ENCODE measurements at regions not wholly inside any gene's neighbourhood (a gene's known extent, or its start where the extent isn't known, plus 50 kb on each side); places are given as distances from the start of the nearest gene placed in this dataset.

DNA sequence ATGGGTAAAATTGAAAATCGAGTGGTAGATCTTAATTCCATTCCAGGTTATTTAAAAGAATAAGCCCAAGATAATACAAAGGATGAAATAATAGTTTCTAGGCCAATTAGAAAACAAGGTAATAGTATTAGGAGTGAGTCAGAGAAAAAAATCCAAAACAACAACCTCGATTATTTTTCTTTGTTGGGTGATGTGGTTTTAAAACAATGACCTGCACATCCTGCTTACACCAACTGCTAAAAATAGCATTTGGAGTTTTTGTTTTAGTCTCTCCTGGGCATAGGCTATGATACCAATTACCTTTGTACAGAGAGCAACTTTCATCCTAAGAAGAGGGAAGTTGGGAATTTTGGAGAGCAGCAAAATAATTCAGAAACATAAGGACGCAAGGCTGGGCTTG, 101.7 kb upstream of the MYO10 start:
- Mint-ChIP-seq H3K27me3 (ENCODE audit: unreplicated experiment) (no peaks in the 10 kb centered on the region), H3K9me3 (ENCODE audit: unreplicated experiment) (no peaks in the 10 kb centered on the region), H3K36me3 (ENCODE audit: low read depth, unreplicated experiment) (no peaks in the 10 kb centered on the region), H3K4me1 (ENCODE audit: unreplicated experiment) (peaks cover 11% of the 10 kb centered on the region), H3K27ac (ENCODE audit: unreplicated experiment) (peak overlapping the region; percentile 82), H3K4me3 (ENCODE audit: unreplicated experiment) (no peak overlapping the region)
- TF ChIP-seq, protein P1, sequence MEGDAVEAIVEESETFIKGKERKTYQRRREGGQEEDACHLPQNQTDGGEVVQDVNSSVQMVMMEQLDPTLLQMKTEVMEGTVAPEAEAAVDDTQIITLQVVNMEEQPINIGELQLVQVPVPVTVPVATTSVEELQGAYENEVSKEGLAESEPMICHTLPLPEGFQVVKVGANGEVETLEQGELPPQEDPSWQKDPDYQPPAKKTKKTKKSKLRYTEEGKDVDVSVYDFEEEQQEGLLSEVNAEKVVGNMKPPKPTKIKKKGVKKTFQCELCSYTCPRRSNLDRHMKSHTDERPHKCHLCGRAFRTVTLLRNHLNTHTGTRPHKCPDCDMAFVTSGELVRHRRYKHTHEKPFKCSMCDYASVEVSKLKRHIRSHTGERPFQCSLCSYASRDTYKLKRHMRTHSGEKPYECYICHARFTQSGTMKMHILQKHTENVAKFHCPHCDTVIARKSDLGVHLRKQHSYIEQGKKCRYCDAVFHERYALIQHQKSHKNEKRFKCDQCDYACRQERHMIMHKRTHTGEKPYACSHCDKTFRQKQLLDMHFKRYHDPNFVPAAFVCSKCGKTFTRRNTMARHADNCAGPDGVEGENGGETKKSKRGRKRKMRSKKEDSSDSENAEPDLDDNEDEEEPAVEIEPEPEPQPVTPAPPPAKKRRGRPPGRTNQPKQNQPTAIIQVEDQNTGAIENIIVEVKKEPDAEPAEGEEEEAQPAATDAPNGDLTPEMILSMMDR (IDR thresholded peaks at IDR 0.05; ENCODE audit: unreplicated experiment): no peak
- no peak for DNase-seq (ENCODE audit: low spot score)

DNA sequence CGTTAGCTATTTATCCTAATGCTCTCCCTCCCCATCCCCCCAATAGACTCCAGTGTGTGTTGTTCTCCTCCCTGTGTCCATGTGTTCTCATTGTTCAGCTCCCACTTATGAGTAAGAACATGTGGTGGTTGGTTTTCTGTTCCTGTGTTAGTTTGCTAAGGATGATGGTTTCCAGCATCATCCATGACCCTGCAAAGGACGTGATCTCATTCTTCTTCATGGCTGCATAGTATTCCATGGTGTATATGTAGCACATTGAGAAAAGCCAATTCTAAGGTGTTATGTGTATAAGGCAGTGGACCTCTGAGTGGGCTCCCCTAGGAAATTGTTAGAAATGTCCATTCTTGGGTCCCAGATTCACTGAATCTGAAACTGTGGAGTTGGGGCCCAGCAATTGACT, 103.1 kb upstream of the MYO10 start:
- no peaks in the 10 kb centered on the region for H3K9me3 Mint-ChIP-seq (ENCODE audit: unreplicated experiment)
- no peak for DNase-seq (ENCODE audit: low spot score)
- TF ChIP-seq, protein P1 (IDR thresholded peaks at IDR 0.05; ENCODE audit: unreplicated experiment): no peak
- peaks cover 11% of the 10 kb centered on the region for H3K4me1 Mint-ChIP-seq (ENCODE audit: unreplicated experiment)
- H3K4me3 Mint-ChIP-seq (ENCODE audit: unreplicated experiment): no peak overlapping the region
- H3K27me3 Mint-ChIP-seq (ENCODE audit: unreplicated experiment): no peaks in the 10 kb centered on the region
- no peak overlapping the region for H3K27ac Mint-ChIP-seq (ENCODE audit: unreplicated experiment)
- no peaks in the 10 kb centered on the region for H3K36me3 Mint-ChIP-seq (ENCODE audit: low read depth, unreplicated experiment)

DNA sequence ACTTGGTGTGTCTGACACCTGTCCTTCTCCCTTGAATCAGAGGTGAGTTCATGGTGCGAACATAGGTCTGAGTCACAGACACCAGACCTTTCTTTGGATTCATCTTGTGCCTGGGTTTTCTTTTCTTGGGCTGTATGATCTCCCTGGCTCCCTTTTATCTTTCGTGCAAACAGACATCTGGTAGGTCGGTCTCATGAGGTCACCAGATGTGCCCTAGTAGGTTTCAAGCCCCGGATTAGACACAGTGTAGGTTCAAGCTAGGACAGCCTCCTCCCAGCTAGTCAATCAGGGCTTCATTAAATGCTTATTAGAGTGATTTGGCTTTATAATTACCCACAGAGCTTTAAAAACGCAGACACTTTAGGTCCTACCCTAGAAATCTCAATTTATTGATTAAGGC, 106.0 kb upstream of the MYO10 start:
- Mint-ChIP-seq H3K27ac (ENCODE audit: unreplicated experiment) (no peak overlapping the region), H3K27me3 (ENCODE audit: unreplicated experiment) (peaks cover 2% of the 10 kb centered on the region), H3K4me1 (ENCODE audit: unreplicated experiment) (peaks cover 11% of the 10 kb centered on the region), H3K4me3 (ENCODE audit: unreplicated experiment) (no peak overlapping the region), H3K36me3 (ENCODE audit: low read depth, unreplicated experiment) (no peaks in the 10 kb centered on the region), H3K9me3 (ENCODE audit: unreplicated experiment) (no peaks in the 10 kb centered on the region)
- TF ChIP-seq, protein P1 (IDR thresholded peaks at IDR 0.05; ENCODE audit: unreplicated experiment): no peak
- no peak for DNase-seq (ENCODE audit: low spot score)

DNA sequence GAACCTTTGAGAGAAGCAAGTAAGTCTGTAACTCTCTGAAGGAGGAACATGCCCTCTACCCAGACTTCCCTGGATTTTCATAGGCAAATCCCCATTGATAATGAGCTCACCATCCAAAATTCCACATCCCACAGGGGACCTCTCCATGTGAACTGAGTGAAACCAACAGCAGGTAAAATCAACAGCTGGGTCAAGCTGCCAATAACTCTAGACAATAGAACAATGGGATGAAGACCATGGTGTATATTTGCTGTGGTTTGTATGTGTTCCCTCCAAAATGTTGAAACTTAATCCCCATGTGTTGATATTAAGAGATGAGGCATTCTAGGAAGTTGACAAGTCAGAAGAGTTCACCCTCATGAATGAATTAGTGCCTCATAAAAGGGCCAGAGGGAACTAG, 110.2 kb upstream of the MYO10 start:
- TF ChIP-seq, protein P1 (IDR thresholded peaks at IDR 0.05; ENCODE audit: unreplicated experiment): no peak

DNA sequence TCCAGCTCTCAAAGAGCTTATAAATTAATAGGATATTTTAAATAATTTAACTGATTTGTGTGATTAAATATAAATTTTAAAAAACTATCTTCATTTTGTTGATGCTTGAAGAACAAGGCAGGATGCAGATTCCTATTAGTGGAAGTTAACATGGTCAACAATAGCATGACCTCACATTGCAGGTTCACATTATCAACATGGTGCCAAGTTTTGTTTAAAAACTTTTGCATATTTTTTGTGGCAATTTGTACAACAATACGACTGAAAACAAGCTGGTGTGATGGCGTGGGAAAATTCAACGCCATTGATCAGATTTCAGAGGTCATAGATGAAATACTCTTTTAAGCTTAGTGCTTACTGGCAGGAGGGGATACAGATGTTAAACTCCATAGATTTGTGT, 114.1 kb upstream of the MYO10 start:
- DNase-seq (ENCODE audit: low spot score): no peak
- H3K4me1 Mint-ChIP-seq (ENCODE audit: unreplicated experiment): peaks cover 2% of the 10 kb centered on the region
- no peak overlapping the region for H3K27ac Mint-ChIP-seq (ENCODE audit: unreplicated experiment)
- H3K36me3 Mint-ChIP-seq (ENCODE audit: low read depth, unreplicated experiment): no peaks in the 10 kb centered on the region
- H3K9me3 Mint-ChIP-seq (ENCODE audit: unreplicated experiment): no peaks in the 10 kb centered on the region
- TF ChIP-seq, protein P1 (IDR thresholded peaks at IDR 0.05; ENCODE audit: unreplicated experiment): no peak
- no peak overlapping the region for H3K4me3 Mint-ChIP-seq (ENCODE audit: unreplicated experiment)
- peaks cover 2% of the 10 kb centered on the region for H3K27me3 Mint-ChIP-seq (ENCODE audit: unreplicated experiment)

More for the DNA sequence above, 110.2 kb upstream of the MYO10 start:
- Mint-ChIP-seq H3K27me3 (ENCODE audit: unreplicated experiment) (peaks cover 2% of the 10 kb centered on the region), H3K27ac (ENCODE audit: unreplicated experiment) (no peak overlapping the region), H3K4me3 (ENCODE audit: unreplicated experiment) (no peak overlapping the region), H3K9me3 (ENCODE audit: unreplicated experiment) (no peaks in the 10 kb centered on the region), H3K4me1 (ENCODE audit: unreplicated experiment) (peaks cover 2% of the 10 kb centered on the region), H3K36me3 (ENCODE audit: low read depth, unreplicated experiment) (no peaks in the 10 kb centered on the region)
- DNase-seq (ENCODE audit: low spot score): no peak
